ENCODE measurements at regions not wholly inside any gene's neighbourhood (a gene's known extent, or its start where the extent isn't known, plus 50 kb on each side); places are given as distances from the start of the nearest gene placed in this dataset.
A peak's percentile ranks its signal among the peaks of the same experiment; 100 is the strongest.

- no peak for DNase-seq
Measured at GRCh38 chr14:71651228-71651627, 281.0 kb upstream of the RGS6 start.

GRCh38 chr14:71652368-71652767 is 279.9 kb upstream of the RGS6 start:
- no peak for DNase-seq

DNA sequence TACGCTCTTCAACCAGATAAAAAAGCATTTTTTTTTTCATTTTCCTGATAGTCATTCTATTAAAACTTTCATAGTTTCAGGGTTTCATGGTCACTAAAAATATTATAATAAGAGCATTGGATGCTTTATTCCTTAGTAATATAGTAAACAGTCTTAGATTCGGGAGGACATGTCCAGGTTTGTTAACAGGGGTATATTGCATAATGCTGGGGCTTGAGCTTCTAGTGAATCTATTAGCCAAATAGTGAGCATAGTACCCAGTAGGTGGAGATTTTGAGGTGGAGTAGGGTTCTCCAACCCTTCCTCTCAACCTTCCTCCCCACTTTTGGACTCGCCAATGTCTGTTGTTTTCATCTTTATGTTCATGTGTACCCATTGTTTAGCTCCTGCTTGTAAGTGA is 277.4 kb upstream of the RGS6 start:
- no peak for DNase-seq

GRCh38 chr14:71658261-71658860 is 273.9 kb upstream of the RGS6 start:
- DNase-seq = peak; percentile 2 to 28

GRCh38 chr14:71659159-71659558 is 273.1 kb upstream of the RGS6 start:
- no peak for DNase-seq

GRCh38 chr14:71661441-71661840 is 270.8 kb upstream of the RGS6 start:
- DNase-seq = no peak

DNA sequence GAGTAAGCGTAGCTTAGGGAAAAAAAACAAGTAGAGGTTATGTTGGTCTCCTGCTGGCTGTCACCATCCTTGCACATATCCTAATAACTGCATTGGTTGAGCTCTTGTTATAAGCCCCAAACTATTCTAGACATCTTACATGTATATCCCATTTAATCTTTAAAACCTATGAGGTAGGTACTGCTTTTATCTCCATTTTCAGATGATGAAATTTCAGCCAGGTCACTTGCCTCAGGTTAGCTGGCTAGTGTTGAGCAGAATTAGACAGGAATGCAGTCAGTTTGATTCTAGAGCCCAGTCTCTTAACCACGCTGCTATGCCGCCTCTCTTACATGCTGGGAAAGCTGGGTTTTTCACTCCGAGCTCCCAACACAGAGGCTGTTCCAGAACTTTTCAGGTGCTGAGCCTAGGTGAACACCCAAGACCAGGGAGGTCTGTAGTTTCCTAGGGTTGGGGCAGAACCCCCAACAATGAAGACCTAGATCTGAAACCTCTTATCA is 269.9 kb upstream of the RGS6 start:
- DNase-seq = no peak

- DNase-seq = no peak
Measured at GRCh38 chr14:71665157-71665556, 267.1 kb upstream of the RGS6 start.

DNA sequence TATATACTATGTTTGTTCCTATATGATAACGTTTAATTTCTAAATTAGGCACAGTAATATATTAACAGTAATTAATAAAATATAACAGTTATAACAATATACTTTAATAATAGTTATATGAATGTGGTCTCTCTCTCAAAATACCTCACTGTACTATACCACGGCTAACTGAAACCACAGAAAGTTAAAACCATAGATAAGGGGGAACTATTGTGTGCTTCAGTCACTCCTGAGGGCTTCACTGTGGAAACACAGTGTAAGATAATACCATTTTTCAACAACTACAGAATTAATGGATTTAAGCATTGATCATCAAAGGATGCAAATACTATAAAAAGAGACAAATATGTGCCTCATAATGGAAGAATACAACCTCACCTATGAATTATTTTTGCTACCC is 266.4 kb upstream of the RGS6 start:
- no peak for DNase-seq

DNA sequence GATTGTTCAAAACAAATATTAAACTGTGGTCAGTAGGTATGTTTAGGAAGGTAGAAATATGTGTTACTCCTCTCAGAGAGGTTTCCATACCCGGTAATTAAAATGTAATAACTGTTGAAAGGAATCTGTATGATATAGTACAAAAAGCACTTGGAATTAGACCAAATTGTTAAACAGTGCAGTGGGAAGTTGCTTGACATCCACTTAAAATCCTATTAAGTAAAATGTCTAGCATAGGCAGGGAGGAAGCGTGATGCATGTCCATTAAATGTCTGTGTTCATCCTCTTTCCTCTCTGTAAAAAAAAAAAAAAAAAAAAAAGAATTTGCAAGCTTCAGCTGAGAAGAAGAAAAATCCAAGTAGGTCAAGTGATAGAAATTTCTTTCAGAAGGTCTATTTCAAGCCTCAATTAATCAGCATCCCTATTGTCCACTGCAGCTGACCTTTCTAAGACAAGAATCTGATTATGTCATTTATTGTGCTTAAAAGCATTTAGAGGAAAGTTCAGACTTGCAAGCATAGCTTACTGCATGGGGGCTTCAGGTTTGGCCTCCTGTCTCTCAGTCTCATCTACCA is 265.6 kb upstream of the RGS6 start:
- no peak for DNase-seq

- no peak for DNase-seq
Measured at GRCh38 chr14:71668186-71668912, 263.9 kb upstream of the RGS6 start.

- no peak for DNase-seq
Measured at GRCh38 chr14:71672596-71672995, 259.6 kb upstream of the RGS6 start.

DNA sequence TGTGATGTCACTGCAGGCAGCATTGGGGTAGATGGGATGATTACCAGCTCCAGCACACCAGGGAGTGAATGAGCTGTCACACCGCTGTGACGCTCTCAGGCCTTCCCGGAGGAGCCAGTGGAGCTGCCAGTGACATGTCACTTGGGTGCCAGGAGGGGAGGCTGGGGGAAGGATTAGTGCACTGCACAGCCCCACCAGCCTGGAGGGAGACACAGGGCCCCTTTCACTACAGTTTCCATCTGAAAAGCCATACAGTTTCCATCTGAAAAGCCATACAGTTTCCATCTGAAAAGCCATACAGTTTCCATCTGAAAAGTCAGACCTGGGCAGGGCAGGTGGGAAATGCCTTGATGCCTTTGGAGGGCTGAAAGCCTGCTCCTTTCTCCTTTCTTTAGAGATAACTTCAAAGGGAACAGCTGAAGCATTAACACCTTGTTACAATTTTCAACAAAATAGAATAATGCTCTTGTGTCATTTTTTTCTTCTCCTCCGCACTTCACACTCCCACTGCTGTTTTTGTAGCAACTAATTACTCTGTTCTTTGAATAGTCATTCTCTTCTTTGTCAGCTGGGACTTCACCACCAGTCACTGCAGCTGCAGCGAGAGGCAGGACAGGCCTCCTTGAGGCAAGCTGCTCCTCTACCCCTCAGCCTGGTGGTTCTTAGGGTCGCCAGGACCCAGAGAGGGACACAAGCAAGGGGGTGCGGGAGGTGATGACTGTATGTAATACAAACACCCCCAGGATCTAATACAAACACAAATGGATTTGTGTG is 256.9 kb upstream of the RGS6 start:
- DNase-seq = no peak

DNA sequence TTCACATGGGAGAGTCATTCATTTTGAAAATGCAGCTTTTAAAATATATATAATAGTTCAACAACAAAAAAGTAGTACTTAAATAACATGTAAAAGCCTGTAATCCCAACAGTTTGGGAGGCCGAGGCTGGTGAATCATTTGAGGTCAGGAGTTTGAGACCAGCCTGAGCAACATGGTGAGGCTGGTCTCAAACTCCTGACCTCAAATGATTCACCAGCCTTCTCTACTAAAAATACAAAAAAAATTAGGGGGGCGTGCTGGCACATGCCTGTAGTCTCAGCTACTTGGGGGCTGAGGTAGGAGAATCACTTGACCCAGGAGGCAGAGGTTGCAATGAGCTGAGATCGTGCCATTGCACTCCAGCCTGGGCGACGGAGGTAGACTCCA is 256.3 kb upstream of the RGS6 start:
- DNase-seq = no peak

DNA sequence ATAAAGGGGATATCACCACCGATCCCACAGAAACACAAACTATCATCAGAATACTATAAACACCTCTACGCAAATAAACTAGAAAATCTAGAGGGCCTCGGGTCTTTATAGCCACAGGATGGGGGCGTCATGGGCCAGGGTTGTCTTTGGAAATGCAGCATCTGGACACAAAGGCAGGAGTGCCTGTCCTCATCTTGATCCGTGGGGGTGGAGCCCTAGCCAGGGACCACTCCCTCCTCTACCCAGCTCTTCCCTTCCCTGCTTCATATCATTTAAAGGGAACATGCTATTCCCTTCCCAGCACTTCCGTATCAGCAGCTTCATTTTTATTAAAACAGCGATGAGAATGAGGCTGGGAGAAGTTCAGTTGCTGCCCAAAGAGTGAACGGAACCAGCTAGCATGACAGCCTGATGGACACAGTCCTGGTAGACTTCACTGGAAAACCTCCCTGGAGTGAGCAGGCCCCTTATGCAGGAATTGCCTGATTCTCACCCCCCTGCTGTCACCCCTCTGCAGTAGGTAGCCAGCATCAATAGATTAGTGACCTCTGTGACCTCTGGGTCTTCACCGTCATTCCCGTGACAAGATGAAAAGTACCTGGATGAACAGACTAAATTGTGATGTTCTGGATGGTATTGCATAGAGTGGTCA is 251.4 kb upstream of the RGS6 start:
- no peak for DNase-seq

- no peak for DNase-seq
Measured at GRCh38 chr14:71682337-71682736, 249.9 kb upstream of the RGS6 start.

DNA sequence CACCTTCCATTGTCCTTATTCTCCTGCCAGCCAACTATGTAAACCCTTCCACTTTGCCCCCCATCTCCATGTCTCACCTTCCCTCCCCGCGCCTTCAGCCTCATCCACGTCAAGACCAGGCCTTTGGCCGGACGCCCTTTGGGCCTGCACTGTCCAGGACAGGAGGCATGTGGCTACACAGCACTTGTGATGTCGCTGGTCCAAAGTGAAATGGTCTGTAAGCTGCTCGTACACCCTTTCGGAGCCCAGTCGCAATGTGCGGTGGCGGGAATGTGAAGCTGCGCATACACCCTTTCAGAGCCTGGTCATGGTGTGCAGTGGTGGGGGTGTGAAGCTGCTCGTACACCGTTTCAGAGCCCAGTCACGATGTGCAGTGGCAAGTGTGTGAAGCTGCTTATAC is 247.9 kb upstream of the RGS6 start:
- DNase-seq = no peak

DNA sequence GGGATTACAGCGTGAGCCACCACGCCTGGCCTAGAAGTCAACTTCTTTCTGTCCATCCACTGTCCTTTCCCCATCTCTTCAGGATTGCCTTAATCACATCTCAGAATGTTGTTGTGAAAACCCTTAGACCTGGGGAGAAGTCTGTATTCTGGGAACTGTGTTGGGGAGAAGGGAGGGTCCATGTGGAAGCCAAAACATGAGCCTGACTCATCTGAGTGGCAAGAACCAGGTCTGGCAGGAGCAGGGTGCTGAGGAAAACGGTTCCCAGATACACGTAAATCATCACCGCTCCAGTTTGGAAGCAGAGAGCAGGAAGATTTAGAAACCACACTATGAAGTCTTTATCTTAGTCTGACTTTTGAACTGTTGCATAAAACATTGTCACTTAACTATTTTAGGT is 245.6 kb upstream of the RGS6 start:
- DNase-seq = no peak

DNA sequence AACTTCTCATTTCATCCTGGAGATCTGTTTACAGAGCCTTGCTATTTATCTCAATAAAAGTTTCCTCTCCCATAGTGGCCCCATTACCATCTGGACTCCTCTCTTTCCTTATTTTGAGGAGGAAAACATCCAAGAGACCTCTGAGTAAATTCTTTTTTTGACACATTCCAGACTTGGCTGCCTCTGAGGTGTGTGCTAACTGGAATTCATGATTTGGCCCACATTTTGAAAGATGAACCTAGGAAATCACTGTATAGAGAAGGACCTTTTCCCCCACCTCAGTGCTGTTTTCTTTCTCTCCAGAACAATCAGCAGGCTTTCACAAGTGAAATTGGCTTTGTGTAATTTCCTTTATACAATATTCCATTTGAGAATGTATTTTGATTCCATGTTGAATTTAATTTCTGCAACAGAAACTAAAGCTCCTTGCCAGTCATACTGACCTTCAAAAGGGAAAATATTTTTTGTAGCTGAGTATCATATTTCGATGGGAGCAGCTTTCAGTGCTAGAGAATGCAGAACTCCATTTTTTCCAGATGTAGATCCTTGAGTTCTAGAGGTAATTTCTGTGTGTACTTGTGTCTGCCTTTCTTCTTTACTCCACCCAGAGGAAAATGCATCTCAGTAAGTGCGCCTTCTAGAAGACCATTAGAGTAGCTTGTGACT is 244.9 kb upstream of the RGS6 start:
- no peak for DNase-seq

- no peak for DNase-seq
Measured at GRCh38 chr14:71688576-71688975, 243.7 kb upstream of the RGS6 start.

DNA sequence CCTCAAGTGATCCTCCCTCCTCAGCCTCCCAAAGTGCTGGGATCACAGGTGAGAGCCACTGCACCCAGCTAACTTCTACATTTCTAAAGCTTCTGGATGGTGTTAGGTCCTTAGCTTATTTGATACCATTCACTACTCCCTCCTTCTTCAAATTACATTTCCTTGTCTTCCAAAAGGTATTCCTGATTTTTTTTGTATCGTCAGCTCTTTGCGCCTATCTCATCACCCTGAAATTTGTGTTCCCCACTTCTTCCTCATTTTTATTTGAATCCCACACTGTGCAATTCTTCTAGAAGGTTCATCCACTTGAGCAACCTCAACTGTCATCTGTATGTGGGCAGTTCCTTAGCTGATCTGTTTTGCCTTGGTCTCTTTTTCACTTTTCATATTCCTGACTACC is 241.8 kb upstream of the RGS6 start:
- DNase-seq = peak in 1 of 2 donors; percentile 9

GRCh38 chr14:71692496-71692895 is 239.7 kb upstream of the RGS6 start:
- DNase-seq = no peak

DNA sequence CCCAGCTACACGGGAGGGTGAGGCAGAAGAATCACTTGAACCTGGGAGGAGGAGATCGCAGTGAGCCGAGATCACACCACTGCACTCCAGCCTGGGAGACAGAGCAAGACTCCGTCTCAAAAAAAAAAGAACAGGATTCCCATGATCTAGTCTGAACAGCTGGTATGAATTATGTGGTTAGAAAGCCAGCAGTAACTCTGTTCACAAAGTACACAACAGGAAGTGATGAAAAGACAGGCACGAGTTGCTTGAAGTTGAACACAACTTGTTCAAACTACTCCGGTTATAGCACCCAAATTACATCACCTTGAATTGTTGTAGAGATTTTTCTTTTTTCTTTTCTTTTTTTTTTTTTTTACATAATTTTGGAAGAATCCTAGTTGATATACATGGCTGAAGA is 238.8 kb upstream of the RGS6 start:
- DNase-seq = no peak

All from inflammatory macrophage treated with lipopolysaccharide for 1 hour (primary cell).